Activated CD8-positive, alpha-beta T cell treated with anti-CD3 and anti-CD28 coated beads for 36 hours (primary cell): ENCODE measurements at regions not wholly inside any gene's neighbourhood (a gene's known extent, or its start where the extent isn't known, plus 50 kb on each side); places are given as distances from the start of the nearest gene placed in this dataset.

Source experiments
- ATAC-seq: fragments of 200-7000 bp; cut with Tn5 transposase; one replicate; pipeline ENCODE4 v1.10.0; 2021; ENCODE audit warnings: mild to moderate bottlenecking, moderate library complexity
- CTCF ChIA-PET: fragments of 350-600 bp; sonication (Branson Sonifier 250); formaldehyde crosslinking; loops from one replicate; lab custom pipeline; 2021; ENCODE audit warnings: antibody characterized with exemption; lab: Charles Lee
- POLR2A ChIA-PET: fragments of 350-600 bp; sonication (Branson Sonifier 250); formaldehyde crosslinking; loops from one replicate; lab custom pipeline; 2021; ENCODE audit warnings: antibody characterized with exemption; lab: Charles Lee
- DNase-seq: peaks from one replicate; pipeline ENCODE4 v3.0.0-alpha.2; 2020
- H3K27ac Mint-ChIP-seq: one replicate; pipeline ENCODE4 v1.8.0; 2021; ENCODE audit warnings: mild to moderate bottlenecking, mixed read lengths
- H3K27me3 Mint-ChIP-seq: one replicate; pipeline ENCODE4 v1.8.0; 2021; ENCODE audit warnings: mixed read lengths
- H3K36me3 Mint-ChIP-seq: one replicate; pipeline ENCODE4 v1.8.0; 2021; ENCODE audit warnings: low read depth, mixed read lengths
- H3K4me1 Mint-ChIP-seq: one replicate; pipeline ENCODE4 v1.8.0; 2021; ENCODE audit warnings: low read depth, mixed read lengths
- H3K4me3 Mint-ChIP-seq: one replicate; pipeline ENCODE4 v1.8.0; 2021; ENCODE audit warnings: mild to moderate bottlenecking, moderate library complexity, mixed read lengths
- H3K9me3 Mint-ChIP-seq: one replicate; pipeline ENCODE4 v1.8.0; 2021; ENCODE audit warnings: mixed read lengths
- CTCF ChIP-seq: fragments of 200-600 bp; IDR thresholded peaks from one replicate; pipeline ENCODE4 v1.8.0; 2022; ENCODE audit warnings: antibody characterized with exemption, mild to moderate bottlenecking
- intact Hi-C: fragments of 100-400 bp; cut with micrococcal nuclease; formaldehyde crosslinking; loops from one replicate; pipeline ENCODE4 v1.10.0; 2022

GRCh38 chr2:21454839-21455238, 331.1 kb downstream of the TDRD15 start:
- ATAC-seq (no peak), DNase-seq (no peak)
- H3K36me3 Mint-ChIP-seq, result no peaks in the 10 kb centered on the region
- peaks cover 2% of the 10 kb centered on the region for H3K9me3 Mint-ChIP-seq
- CTCF ChIA-PET, result no interaction called here
- intact Hi-C loops, result no loop called here
- POLR2A ChIA-PET, result no interaction called here
- no peaks in the 10 kb centered on the region for H3K27me3 Mint-ChIP-seq
- no peak for TF ChIP-seq CTCF
- H3K4me1 Mint-ChIP-seq, result no peaks in the 10 kb centered on the region
- no peak overlapping the region for H3K27ac Mint-ChIP-seq
- H3K4me3 Mint-ChIP-seq, result no peak overlapping the region

- H3K4me3 Mint-ChIP-seq, result no peak overlapping the region
- H3K4me1 Mint-ChIP-seq, result no peaks in the 10 kb centered on the region
- H3K36me3 Mint-ChIP-seq, result no peaks in the 10 kb centered on the region
- no peak for DNase-seq
- TF ChIP-seq CTCF, result no peak
- H3K27ac Mint-ChIP-seq, result no peak overlapping the region
- intact Hi-C loops, result no loop called here
- no peak for ATAC-seq
- ChIA-PET CTCF (no interaction called here), POLR2A (no interaction called here)
- peaks cover 4% of the 10 kb centered on the region for H3K9me3 Mint-ChIP-seq
- H3K27me3 Mint-ChIP-seq, result no peaks in the 10 kb centered on the region
Observed at GRCh38 chr2:21461754-21462240, 338.0 kb downstream of the TDRD15 start.

- no peak overlapping the region for H3K4me3 Mint-ChIP-seq
- DNase-seq (no peak), ATAC-seq (no peak)
- CTCF ChIA-PET, result no interaction called here
- intact Hi-C loops, result no loop called here
- TF ChIP-seq CTCF, result no peak
- H3K27me3 Mint-ChIP-seq, result no peaks in the 10 kb centered on the region
- no peaks in the 10 kb centered on the region for H3K36me3 Mint-ChIP-seq
- H3K4me1 Mint-ChIP-seq, result no peaks in the 10 kb centered on the region
- peaks cover 1% of the 10 kb centered on the region for H3K9me3 Mint-ChIP-seq
- POLR2A ChIA-PET, result no interaction called here
- no peak overlapping the region for H3K27ac Mint-ChIP-seq
Observed at GRCh38 chr2:21466341-21466927, 342.7 kb downstream of the TDRD15 start.

GRCh38 chr2:21467280-21467818, 343.6 kb downstream of the TDRD15 start:
- no peak for TF ChIP-seq CTCF
- intact Hi-C loops, result no loop called here
- Mint-ChIP-seq H3K36me3 (no peaks in the 10 kb centered on the region), H3K4me3 (no peak overlapping the region), H3K9me3 (no peaks in the 10 kb centered on the region), H3K27me3 (no peaks in the 10 kb centered on the region), H3K27ac (no peak overlapping the region), H3K4me1 (no peaks in the 10 kb centered on the region)
- ChIA-PET CTCF (no interaction called here), POLR2A (no interaction called here)
- DNase-seq (no peak), ATAC-seq (no peak)

- no peaks in the 10 kb centered on the region for H3K4me1 Mint-ChIP-seq
Observed at GRCh38 chr2:21467910-21468309, 344.1 kb downstream of the TDRD15 start.

More at GRCh38 chr2:21467910-21468309, 344.1 kb downstream of the TDRD15 start:
- H3K27ac Mint-ChIP-seq, result no peak overlapping the region
- intact Hi-C loops, result no loop called here
- no peak overlapping the region for H3K4me3 Mint-ChIP-seq
- H3K27me3 Mint-ChIP-seq, result no peaks in the 10 kb centered on the region
- no peak for ATAC-seq
- ChIA-PET CTCF (no interaction called here), POLR2A (no interaction called here)
- no peak for TF ChIP-seq CTCF
- H3K9me3 Mint-ChIP-seq, result no peaks in the 10 kb centered on the region
- no peaks in the 10 kb centered on the region for H3K36me3 Mint-ChIP-seq
- no peak for DNase-seq
